ENCODE measurements at regions not wholly inside any gene's neighbourhood (a gene's known extent, or its start where the extent isn't known, plus 50 kb on each side); places are given as distances from the start of the nearest gene placed in this dataset.

DNA sequence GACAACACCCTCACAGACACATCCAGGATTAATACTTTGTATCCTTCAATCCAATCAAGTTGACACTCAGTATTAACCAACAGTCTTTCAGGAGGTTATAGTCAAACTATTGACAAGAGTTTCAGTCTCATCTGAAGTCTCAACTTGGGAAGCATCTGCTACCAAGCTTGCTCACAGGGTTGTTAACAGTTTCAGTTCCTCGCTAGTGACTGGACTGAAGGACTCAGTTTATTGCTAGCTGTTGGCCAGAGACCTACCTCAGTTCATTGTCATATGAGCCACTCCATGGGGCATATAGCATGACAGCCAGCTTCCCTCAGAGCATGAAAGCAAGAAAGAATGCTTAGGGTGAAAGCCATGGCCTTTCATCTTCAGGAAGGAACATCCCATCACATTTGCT lies 228.6 kb downstream of the EPHA4 start:
- DNase-seq, result no peak

DNA sequence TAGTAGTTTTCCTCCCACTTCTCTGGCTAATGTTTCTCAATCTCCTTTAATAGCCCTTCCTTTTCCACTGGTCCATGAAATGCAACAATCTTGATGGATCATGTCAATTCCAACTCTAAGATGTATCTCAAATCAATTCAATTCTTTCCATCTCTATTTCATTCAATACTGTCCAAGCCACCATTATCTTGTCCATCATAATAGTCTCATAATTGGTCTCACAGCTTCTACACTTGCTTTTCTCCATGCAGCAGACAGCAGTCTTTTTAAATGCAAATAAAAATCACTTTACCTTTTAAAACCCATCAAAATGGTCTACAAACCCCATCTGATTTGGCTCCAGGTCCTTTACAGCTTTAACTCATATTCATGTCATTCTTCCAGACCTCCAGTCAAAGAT lies 226.6 kb downstream of the EPHA4 start:
- no peak for DNase-seq

DNA sequence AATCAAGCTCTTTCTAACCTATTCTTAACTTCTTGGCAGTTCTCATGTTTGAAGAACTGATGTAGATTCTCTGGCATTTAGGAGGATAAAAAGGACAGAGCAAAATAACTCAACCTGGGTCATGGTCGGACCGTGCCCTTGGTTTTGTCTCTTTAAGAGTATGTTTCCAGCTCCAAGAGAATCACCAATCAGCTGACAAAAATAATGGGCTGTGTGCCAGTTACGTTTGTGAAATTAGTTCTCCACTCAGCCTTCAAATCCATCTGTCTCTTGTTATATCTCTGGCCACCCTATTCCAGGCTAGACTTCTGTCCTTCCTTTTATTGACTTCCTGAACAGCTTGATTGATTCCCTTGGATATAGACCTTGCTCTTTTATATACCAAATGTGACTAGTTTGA lies 225.7 kb downstream of the EPHA4 start:
- DNase-seq, result no peak

DNA sequence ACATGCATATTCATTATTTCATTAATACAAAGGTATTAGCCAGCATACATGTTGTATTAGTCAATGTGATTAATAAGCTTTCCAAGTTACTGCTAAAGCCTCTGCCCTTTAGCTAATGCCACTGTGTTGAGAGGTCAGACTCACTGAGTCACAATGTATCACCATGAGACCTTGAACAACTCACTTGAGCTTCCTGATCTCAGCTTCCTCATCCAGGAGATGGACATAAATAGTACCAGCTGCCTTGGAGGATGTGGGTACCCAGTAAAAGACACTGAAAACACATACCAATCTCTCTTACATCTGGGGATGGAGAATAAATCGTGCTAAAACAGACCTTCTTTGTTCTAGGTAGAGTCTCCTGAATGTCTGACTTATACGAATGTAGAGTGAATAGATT lies 224.6 kb downstream of the EPHA4 start:
- DNase-seq, result no peak

DNA sequence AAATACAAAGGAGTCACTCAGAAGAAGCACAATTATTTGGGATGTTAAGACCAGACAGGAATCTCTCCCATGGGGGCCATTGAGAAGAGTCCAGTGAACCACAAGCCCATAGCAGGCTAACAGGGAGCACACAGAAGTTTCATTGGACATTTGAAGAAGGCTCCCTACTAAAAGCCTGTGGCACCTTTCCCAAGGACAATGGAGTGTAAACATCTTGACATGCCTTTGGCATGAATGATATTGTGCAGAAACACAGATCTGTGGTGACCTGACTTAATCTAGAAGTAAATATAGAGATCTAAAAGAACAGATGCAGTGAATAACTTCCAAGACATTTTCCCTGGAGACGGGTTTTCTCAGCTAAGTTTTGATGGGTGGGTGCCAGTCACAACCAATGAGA lies 221.5 kb downstream of the EPHA4 start:
- DNase-seq, result no peak

DNA sequence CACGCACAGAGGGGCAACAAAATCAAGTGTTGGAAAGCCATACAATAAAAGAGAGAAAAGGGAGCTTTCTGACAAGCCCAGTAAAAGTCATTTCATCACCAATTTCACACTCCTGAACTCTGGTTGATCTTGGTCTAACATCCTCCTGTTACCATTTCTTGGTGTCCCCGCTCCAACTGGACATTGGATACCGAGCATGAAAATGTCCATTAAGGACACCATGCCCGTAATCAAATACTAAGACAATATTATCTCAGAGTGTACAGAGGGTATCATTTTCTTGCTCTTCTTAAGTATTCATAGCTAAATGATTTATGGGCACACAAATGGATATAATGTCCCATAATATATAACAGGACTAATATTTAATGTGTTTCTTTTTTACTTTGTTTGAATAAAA lies 218.9 kb downstream of the EPHA4 start:
- DNase-seq, result no peak

DNA sequence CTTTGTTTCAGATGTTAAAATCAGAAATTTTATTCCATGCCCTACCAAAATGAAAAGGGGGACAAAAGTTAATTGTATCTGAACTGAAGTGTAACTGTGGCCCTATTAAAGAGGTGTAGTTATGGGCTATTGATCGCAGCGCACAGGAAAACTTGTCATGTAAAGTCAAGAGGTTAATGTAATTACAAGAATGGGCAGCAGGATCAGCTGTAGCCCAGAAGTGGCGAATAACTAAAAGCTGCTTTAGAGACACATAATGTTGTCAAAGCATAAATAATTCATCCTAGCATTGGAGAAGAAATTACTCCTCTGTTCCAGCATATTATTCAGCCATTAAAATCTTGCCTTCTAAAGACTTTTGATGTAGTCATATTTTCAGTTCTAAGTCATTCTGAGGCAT lies 211.8 kb downstream of the EPHA4 start:
- no peak for DNase-seq

DNA sequence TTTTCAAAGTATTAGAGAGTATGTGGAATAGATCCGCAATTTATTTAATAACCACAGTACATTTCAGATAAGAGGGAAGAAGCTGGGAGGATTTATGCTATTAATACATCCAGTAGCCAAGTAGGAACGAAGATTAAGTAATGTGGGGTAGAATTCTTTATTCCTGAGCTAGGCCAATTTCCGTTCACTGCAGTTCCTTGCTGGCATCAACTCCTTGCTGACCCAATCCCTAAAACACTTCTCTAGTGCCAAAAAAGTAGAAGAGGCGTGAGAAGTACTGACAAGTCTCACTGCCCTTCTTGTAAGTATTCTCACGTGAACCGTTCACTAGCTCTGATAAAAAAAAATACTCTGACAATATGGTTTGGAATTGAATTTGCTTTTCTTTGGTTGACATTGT lies 211.4 kb downstream of the EPHA4 start:
- DNase-seq, result no peak

DNA sequence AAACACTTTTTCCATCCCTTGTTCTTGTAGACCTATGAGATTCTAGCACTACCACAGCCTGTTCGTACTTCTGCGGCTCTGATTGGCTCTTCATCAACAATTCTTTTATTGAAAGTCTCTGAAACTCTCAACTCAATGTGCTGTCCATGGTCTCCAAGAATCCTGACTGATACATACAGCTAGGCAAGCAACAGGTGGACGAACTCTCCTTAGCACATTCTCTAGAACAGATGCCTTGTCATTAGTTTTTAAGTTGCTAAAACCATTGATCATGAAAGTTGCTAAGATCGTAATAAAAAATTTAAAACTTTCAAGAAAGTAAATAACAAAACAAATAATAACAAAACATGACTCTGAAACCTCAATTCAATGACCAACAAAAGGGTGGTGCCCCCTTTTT lies 210.5 kb downstream of the EPHA4 start:
- DNase-seq, result no peak

DNA sequence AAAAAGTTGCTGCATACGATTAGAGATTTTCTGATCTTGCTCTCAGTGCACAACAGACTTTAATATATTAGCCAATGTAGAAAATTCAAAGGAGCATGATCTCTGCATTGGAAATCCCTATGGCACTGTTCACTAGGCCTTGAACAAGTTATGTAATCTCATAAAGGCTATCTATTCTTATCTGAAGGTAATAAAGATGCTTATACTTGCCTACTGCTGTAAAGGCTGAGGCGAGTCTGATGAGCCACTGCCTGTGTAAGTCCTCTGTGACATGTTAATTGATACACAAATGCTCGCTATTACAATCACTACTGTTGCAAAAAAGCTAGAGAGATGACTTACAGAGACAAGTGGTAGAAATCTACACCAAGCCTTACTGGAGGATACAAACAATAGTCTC lies 207.4 kb downstream of the EPHA4 start:
- DNase-seq, result no peak

All from inflammatory macrophage treated with lipopolysaccharide for 1 hour (primary cell).